WERI-Rb-1 (cell line): ENCODE measurements at regions not wholly inside any gene's neighbourhood (a gene's known extent, or its start where the extent isn't known, plus 50 kb on each side); places are given as distances from the start of the nearest gene placed in this dataset.
A peak's percentile ranks its signal among the peaks of the same experiment; 100 is the strongest.
"Not testable (repeated sequence)": the region's sequence is repeated elsewhere in the genome, so short reads cannot be mapped to it uniquely, and the experiment has no call there.

Experiments
- DNase-seq: peaks from one replicate; pipeline ENCODE4 v3.0.0-alpha.2; 2020
- H3K27ac ChIP-seq: fragments of 250-450 bp; sonication (Bioruptor Pico); 2 replicates; pipeline ENCODE4 v1.5.1; 2020; ENCODE audit warnings: mild to moderate bottlenecking, moderate library complexity
- H3K27me3 ChIP-seq: fragments of 250-450 bp; sonication (Bioruptor Pico); 2 replicates; pipeline ENCODE4 v1.5.1; 2021; ENCODE audit warnings: mild to moderate bottlenecking, low read depth, moderate library complexity; ENCODE audit not compliant: insufficient read depth, severe bottlenecking
- H3K36me3 ChIP-seq: fragments of 250-450 bp; sonication (Bioruptor Pico); 2 replicates; pipeline ENCODE4 v1.5.1; 2020; ENCODE audit warnings: mild to moderate bottlenecking, moderate library complexity
- H3K4me3 ChIP-seq: 2 replicates; pipeline ENCODE4 v1.5.1; 2011; ENCODE audit warnings: low read depth, mild to moderate bottlenecking, control low read depth, low read length
- H3K9me3 ChIP-seq: fragments of 250-450 bp; sonication (Bioruptor Pico); 2 replicates; pipeline ENCODE4 v1.5.1; 2021; ENCODE audit warnings: mild to moderate bottlenecking, moderate library complexity; ENCODE audit not compliant: severe bottlenecking
- CTCF ChIP-seq: IDR thresholded peaks from 2 replicates; pipeline ENCODE4 v1.5.1; 2011; ENCODE audit warnings: low read depth, mild to moderate bottlenecking, control low read depth, inconsistent platforms, low read length

GRCh38 chr4:82301390-82301789, 72.4 kb downstream of the HNRNPD start:
- H3K9me3 ChIP-seq, H3K36me3 ChIP-seq, DNase-seq, H3K27me3 ChIP-seq, H3K27ac ChIP-seq, H3K4me3 ChIP-seq: not testable (repeated sequence)

- no peak for DNase-seq
- Histone ChIP-seq H3K4me3 (no peak overlapping the region), H3K27ac (no peak overlapping the region), H3K9me3 (no peaks in the 10 kb centered on the region), H3K36me3 (no peaks in the 10 kb centered on the region), H3K27me3 (no peaks in the 10 kb centered on the region)
- TF ChIP-seq CTCF = no peak
Measured at GRCh38 chr4:82293304-82293703, 80.5 kb downstream of the HNRNPD start.

- no peak for TF ChIP-seq CTCF
- no peak overlapping the region for H3K4me3 ChIP-seq
- H3K27ac ChIP-seq = no peak overlapping the region
- DNase-seq = no peak
- no peaks in the 10 kb centered on the region for H3K9me3 ChIP-seq
- no peaks in the 10 kb centered on the region for H3K27me3 ChIP-seq
- H3K36me3 ChIP-seq = no peaks in the 10 kb centered on the region
Measured at GRCh38 chr4:82287720-82288119, 86.1 kb downstream of the HNRNPD start.

GRCh38 chr4:82284858-82285805, 88.7 kb downstream of the HNRNPD start:
- H3K27me3 ChIP-seq = no peaks in the 10 kb centered on the region
- DNase-seq = peak; percentile 99
- TF ChIP-seq CTCF = peak; percentile 82
- no peaks in the 10 kb centered on the region for H3K36me3 ChIP-seq
- H3K9me3 ChIP-seq = no peaks in the 10 kb centered on the region
- no peak overlapping the region for H3K27ac ChIP-seq
- H3K4me3 ChIP-seq = peak overlapping the region; percentile 58

GRCh38 chr4:82284475-82284857, 89.3 kb downstream of the HNRNPD start:
- no peak for TF ChIP-seq CTCF

GRCh38 chr4:82282875-82283274, 90.9 kb downstream of the HNRNPD start:
- TF ChIP-seq CTCF = no peak
- Histone ChIP-seq H3K27me3 (no peaks in the 10 kb centered on the region), H3K36me3 (no peaks in the 10 kb centered on the region), H3K9me3 (no peaks in the 10 kb centered on the region), H3K27ac (peak overlapping the region; percentile 33), H3K4me3 (no peak overlapping the region)
- DNase-seq = no peak

More at GRCh38 chr4:82284475-82284857, 89.3 kb downstream of the HNRNPD start:
- Histone ChIP-seq H3K36me3 (no peaks in the 10 kb centered on the region), H3K27ac (no peak overlapping the region), H3K9me3 (no peaks in the 10 kb centered on the region), H3K27me3 (no peaks in the 10 kb centered on the region), H3K4me3 (peak overlapping the region; percentile 58)
- no peak for DNase-seq

- H3K9me3 ChIP-seq, DNase-seq, H3K36me3 ChIP-seq, H3K27me3 ChIP-seq, H3K27ac ChIP-seq, H3K4me3 ChIP-seq: not testable (repeated sequence)
Measured at GRCh38 chr4:82279550-82279949, 94.2 kb downstream of the HNRNPD start.
